ENCODE measurements at regions not wholly inside any gene's neighbourhood (a gene's known extent, or its start where the extent isn't known, plus 50 kb on each side); places are given as distances from the start of the nearest gene placed in this dataset.

- Histone ChIP-seq H4K20me1 (ENCODE audit: insufficient read depth) (no peaks in the 10 kb centered on the region), H3K4me3 (ENCODE audit: low read length) (no peak overlapping the region), H3K36me3 (ENCODE audit: insufficient read depth, low read length) (no peaks in the 10 kb centered on the region), H3K79me2 (replicated peaks; ENCODE audit: insufficient read depth, low read length) (no peaks in the 10 kb centered on the region), H3K9me3 (ENCODE audit: low read length) (no peaks in the 10 kb centered on the region), H3K9ac (ENCODE audit: low read length) (no peak overlapping the region), H3K9me2 (ENCODE audit: insufficient read depth, low read length) (no peaks in the 10 kb centered on the region), H3K4me2 (ENCODE audit: low read length) (no peak overlapping the region), H3F3A (ENCODE audit: insufficient read depth, low read length, poor library complexity, severe bottlenecking) (no peaks in the 10 kb centered on the region), H2AFZ (ENCODE audit: low read depth, low read length) (no peak overlapping the region), H3K27me3 (ENCODE audit: insufficient read depth, low read depth, low read length) (no peaks in the 10 kb centered on the region), H3K27ac (ENCODE audit: low read length) (no peak overlapping the region)
- no peak for TF ChIP-seq POLR2AphosphoS5 (IDR thresholded peaks at IDR 0.05)
- TF ChIP-seq EZH2 (IDR thresholded peaks at IDR 0.05; ENCODE audit: borderline replicate concordance, insufficient read depth, low read length, poor library complexity, severe bottlenecking): no peak
- TF ChIP-seq TAF1 (IDR thresholded peaks at IDR 0.05; ENCODE audit: low read depth): no peak
- TF ChIP-seq EP300 (conservative IDR thresholded peaks at IDR 0.05; ENCODE audit: poor library complexity, severe bottlenecking): no peak
- no peak for TF ChIP-seq MXI1 (conservative IDR thresholded peaks at IDR 0.05; ENCODE audit: poor library complexity, severe bottlenecking)
- TF ChIP-seq, protein P1, sequence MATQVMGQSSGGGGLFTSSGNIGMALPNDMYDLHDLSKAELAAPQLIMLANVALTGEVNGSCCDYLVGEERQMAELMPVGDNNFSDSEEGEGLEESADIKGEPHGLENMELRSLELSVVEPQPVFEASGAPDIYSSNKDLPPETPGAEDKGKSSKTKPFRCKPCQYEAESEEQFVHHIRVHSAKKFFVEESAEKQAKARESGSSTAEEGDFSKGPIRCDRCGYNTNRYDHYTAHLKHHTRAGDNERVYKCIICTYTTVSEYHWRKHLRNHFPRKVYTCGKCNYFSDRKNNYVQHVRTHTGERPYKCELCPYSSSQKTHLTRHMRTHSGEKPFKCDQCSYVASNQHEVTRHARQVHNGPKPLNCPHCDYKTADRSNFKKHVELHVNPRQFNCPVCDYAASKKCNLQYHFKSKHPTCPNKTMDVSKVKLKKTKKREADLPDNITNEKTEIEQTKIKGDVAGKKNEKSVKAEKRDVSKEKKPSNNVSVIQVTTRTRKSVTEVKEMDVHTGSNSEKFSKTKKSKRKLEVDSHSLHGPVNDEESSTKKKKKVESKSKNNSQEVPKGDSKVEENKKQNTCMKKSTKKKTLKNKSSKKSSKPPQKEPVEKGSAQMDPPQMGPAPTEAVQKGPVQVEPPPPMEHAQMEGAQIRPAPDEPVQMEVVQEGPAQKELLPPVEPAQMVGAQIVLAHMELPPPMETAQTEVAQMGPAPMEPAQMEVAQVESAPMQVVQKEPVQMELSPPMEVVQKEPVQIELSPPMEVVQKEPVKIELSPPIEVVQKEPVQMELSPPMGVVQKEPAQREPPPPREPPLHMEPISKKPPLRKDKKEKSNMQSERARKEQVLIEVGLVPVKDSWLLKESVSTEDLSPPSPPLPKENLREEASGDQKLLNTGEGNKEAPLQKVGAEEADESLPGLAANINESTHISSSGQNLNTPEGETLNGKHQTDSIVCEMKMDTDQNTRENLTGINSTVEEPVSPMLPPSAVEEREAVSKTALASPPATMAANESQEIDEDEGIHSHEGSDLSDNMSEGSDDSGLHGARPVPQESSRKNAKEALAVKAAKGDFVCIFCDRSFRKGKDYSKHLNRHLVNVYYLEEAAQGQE (IDR thresholded peaks at IDR 0.05; ENCODE audit: borderline replicate concordance): no peak
- no peak for TF ChIP-seq RAD21 (conservative IDR thresholded peaks at IDR 0.05)
- no peak for TF ChIP-seq SMC3 (conservative IDR thresholded peaks at IDR 0.05; ENCODE audit: poor library complexity)
- TF ChIP-seq, protein P2, sequence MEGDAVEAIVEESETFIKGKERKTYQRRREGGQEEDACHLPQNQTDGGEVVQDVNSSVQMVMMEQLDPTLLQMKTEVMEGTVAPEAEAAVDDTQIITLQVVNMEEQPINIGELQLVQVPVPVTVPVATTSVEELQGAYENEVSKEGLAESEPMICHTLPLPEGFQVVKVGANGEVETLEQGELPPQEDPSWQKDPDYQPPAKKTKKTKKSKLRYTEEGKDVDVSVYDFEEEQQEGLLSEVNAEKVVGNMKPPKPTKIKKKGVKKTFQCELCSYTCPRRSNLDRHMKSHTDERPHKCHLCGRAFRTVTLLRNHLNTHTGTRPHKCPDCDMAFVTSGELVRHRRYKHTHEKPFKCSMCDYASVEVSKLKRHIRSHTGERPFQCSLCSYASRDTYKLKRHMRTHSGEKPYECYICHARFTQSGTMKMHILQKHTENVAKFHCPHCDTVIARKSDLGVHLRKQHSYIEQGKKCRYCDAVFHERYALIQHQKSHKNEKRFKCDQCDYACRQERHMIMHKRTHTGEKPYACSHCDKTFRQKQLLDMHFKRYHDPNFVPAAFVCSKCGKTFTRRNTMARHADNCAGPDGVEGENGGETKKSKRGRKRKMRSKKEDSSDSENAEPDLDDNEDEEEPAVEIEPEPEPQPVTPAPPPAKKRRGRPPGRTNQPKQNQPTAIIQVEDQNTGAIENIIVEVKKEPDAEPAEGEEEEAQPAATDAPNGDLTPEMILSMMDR (IDR thresholded peaks at IDR 0.05; ENCODE audit: poor library complexity, severe bottlenecking): no peak
These were observed 613.2 kb downstream of the SLC4A3 start for GRCh38 chr2:220240641-220241040.

- H3K4me2 ChIP-seq (ENCODE audit: low read length): no peak overlapping the region
- no peaks in the 10 kb centered on the region for H3K9me3 ChIP-seq (ENCODE audit: low read length)
- no peak overlapping the region for H3K27ac ChIP-seq (ENCODE audit: low read length)
- H3K36me3 ChIP-seq (ENCODE audit: insufficient read depth, low read length): no peaks in the 10 kb centered on the region
- TF ChIP-seq SMC3 (conservative IDR thresholded peaks at IDR 0.05; ENCODE audit: poor library complexity) (no peak), EP300 (conservative IDR thresholded peaks at IDR 0.05; ENCODE audit: poor library complexity, severe bottlenecking) (no peak), EZH2 (IDR thresholded peaks at IDR 0.05; ENCODE audit: borderline replicate concordance, insufficient read depth, low read length, poor library complexity, severe bottlenecking) (no peak), RAD21 (conservative IDR thresholded peaks at IDR 0.05) (no peak), POLR2AphosphoS5 (IDR thresholded peaks at IDR 0.05) (no peak), MXI1 (conservative IDR thresholded peaks at IDR 0.05; ENCODE audit: poor library complexity, severe bottlenecking) (no peak), TAF1 (IDR thresholded peaks at IDR 0.05; ENCODE audit: low read depth) (no peak)
- TF ChIP-seq, protein P1 (IDR thresholded peaks at IDR 0.05; ENCODE audit: borderline replicate concordance): no peak
- TF ChIP-seq, protein P2 (IDR thresholded peaks at IDR 0.05; ENCODE audit: poor library complexity, severe bottlenecking): no peak
- H3K9ac ChIP-seq (ENCODE audit: low read length): no peak overlapping the region
- no peaks in the 10 kb centered on the region for H3K9me2 ChIP-seq (ENCODE audit: insufficient read depth, low read length)
- H2AFZ ChIP-seq (ENCODE audit: low read depth, low read length): no peak overlapping the region
- no peaks in the 10 kb centered on the region for H3F3A ChIP-seq (ENCODE audit: insufficient read depth, low read length, poor library complexity, severe bottlenecking)
- no peak overlapping the region for H3K4me3 ChIP-seq (ENCODE audit: low read length)
- H3K27me3 ChIP-seq (ENCODE audit: insufficient read depth, low read depth, low read length): no peaks in the 10 kb centered on the region
- no peaks in the 10 kb centered on the region for H3K79me2 ChIP-seq (replicated peaks; ENCODE audit: insufficient read depth, low read length)
- H4K20me1 ChIP-seq (ENCODE audit: insufficient read depth): no peaks in the 10 kb centered on the region
These were observed 614.0 kb downstream of the SLC4A3 start for GRCh38 chr2:220241423-220241822.
